ENCODE measurements at regions not wholly inside any gene's neighbourhood (a gene's known extent, or its start where the extent isn't known, plus 50 kb on each side); places are given as distances from the start of the nearest gene placed in this dataset.

DNA sequence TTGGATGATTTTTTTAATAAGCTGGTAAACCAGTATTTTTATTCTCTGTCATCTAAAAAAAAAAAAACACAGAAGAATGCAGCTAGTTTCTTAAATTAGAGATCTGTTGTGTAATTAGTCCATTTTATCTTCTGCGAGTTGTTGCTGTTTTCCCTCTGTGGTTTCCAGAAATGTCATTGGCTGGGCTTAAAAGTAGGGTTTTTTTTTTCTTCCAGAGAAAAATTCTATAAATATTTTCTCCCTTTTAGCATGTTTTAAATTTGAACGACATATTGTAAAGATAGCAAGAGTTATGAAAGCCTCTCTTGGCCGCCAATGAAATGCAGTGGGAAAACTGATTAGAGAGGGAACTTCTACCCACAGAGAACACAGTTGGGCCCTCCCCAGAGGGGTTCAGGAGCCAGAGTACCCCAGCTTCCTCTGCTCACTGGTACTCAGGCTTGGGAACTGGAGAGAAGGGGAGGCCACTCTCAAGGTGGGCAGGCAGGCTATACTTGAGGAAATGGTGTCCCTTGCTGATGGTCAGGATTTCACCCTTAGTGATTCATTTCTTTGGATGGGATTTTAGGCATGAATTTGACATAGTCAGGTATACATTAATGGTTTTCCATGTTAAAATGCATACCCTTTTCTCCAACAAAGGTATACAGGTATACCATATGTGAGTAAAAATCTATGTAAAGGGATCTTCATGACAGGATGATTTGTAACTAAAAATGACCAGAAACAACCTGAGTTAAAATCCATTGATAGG is 166.1 kb downstream of the BCOR start:
- no peak for DNase-seq

- DNase-seq: no peak
These were observed 162.2 kb downstream of the BCOR start for GRCh38 chrX:39935411-39936064.

- DNase-seq: no peak
These were observed 160.6 kb downstream of the BCOR start for GRCh38 chrX:39936886-39937770.

DNA sequence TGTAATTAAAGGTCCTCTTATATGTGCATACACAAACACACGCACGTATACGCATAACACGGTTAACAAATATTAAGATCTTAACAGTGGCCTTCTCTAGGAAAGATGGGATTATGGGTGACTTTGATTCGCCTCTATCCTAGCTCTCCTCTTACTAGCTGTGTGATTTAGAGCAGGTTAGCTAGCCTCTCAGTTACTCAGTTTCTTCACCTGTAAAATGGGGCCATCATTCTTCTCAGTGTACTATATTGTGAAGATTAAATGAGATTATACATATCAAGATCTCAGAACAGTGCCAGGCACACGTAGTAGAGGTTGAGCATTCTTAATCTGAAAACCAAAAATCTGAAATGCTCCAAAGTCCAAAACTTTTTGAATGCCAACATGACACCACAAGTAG is 159.3 kb downstream of the BCOR start:
- DNase-seq: no peak

GRCh38 chrX:39939678-39940077 is 158.1 kb downstream of the BCOR start:
- no peak for DNase-seq

- no peak for DNase-seq
These were observed 156.3 kb downstream of the BCOR start for GRCh38 chrX:39941332-39941920.

DNA sequence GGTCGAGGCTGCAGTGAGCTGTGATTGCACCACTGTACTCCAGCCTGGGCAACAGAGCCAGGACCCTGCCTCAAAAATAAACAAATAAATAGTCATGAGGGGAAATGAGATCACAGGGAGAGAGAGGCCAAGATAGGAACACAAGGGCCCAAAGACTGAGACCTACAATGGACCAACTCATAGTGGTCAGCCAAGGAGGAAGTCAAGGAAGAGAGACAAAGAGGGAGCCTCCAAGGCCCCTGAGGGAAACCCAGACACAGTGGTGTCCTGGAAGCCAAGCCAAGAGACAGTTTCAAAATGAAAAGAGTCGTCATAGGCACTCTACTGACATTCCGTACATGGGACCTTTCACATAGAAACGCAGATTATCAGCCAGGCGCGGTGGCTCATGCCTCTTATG is 153.3 kb downstream of the BCOR start:
- no peak for DNase-seq

DNA sequence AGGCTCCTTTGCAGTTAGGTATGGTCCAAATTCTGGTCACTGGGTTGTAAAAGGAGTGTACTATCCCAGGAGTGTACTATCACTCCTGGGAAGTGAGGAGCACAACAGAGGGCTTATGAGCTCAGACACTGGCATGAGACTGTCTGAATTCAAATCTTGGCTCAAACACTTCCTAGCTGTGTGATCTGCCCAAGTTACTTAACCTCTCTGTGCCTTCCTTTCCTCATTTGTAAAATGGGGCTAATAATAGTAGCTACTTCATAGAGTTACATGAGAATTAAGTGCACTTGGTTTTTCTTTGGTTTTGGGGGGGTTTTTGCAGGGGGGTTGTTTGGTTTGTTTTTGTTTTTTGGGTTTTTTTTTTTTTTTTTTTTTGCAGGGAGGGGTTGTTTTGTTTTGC is 152.0 kb downstream of the BCOR start:
- DNase-seq: no peak

GRCh38 chrX:39946822-39947221 is 150.9 kb downstream of the BCOR start:
- DNase-seq: peak in 1 of 4 experiments; percentile 6

DNA sequence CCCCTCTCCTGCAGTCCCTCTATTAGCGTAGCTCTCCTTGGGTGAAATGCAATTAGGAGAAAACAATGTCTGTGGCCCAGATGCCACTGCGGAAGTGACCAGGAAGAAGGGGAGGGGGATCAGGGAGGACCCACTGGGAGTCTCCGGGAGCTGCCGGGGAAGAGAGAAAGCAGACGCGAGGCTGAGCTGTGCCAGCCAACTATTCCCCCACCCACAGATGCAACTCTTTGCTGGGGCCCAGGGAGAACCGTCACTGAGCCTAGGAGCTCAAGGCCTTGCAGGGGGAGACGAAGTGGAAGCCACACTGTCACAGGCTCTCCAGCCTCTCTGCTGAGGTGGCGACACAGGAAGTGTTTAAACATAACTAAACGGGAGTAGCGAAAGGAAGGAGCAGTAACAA is 149.2 kb downstream of the BCOR start:
- peak in 1 of 4 experiments; percentile 15 for DNase-seq

- DNase-seq: no peak
These were observed 147.6 kb downstream of the BCOR start for GRCh38 chrX:39950018-39950688.

DNA sequence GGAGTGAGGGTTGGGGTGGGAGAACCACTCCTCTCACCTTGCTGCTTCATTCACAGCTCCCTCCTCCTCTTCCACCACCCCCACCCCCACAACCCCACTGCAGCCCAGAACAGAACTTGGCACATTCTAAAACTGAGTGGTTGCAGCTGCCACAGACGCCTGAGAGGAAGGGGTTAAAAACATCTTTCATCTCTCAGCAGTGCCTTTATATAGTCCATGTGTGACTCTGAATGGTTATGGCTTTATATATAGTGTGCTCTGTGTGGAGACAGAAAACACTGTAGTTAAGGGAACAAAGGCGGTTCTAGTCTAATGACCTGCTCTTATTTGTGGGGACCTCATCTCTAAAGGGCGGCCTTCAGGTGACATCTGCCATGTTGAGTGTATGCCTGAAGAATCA is 144.8 kb downstream of the BCOR start:
- DNase-seq: no peak

DNA sequence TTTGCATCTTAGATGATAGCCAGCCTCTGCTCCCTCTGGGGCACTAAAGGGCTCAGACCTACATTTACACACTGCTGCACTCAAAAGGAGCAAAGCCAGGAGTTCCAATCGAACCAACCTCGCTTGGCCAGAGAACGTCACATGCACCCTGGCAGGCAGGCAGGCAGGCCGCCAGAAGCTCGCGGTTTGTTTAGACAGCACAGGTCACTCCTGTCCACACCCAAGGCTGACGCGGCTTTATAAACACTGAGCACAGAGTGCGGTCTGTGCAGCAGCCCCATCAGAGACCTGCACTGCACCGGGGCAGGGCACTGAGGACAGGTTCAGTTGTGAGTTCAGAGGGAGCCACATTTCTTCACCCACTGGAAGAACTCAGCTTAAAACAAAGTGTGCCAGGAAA is 143.9 kb downstream of the BCOR start:
- no peak for DNase-seq

GRCh38 chrX:39954851-39955250 is 142.9 kb downstream of the BCOR start:
- no peak for DNase-seq

DNA sequence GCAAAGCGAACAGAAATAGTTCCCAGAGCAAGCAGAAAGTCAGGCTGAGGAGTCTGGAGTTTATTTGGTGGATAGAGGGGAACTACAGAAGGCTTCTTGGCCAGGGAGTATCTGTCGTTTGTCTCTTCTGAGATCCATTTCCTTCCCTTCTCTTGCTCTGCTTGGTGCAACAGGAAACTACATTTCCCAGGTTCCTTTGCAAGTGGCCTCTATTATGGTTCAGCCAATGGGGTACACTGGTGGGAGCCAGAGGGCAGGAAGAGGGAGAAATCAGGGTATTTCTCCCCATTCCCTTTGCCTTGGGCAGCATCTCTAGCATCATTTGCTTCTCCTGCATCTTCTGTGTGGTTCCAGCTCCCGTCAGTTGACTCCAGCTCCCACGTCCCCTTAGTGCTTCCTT is 142.1 kb downstream of the BCOR start:
- peak in 2 of 4 experiments; percentile 12 to 21 for DNase-seq

- DNase-seq: no peak
These were observed 140.9 kb downstream of the BCOR start for GRCh38 chrX:39956803-39957394.

- no peak for DNase-seq
These were observed 139.8 kb downstream of the BCOR start for GRCh38 chrX:39957816-39958566.

DNA sequence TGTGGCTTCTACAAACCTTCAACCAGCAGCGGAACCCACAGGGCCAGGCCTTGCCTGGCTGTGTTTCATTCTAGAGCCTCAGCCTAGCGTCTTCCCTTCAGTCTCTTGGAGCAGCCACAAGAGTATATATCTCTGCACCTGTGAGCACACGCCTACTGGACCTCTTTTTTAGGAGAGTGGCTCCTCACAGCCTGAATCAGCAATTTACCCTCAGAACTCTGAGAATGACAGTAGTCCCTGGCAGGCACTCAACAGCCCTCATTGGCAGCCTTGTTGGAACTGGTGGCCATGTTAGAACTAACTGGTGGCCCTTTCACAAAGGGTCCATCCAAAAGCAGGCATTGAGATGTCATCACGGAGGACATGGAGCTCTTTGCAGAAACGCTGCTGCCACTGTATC is 138.9 kb downstream of the BCOR start:
- no peak for DNase-seq

DNA sequence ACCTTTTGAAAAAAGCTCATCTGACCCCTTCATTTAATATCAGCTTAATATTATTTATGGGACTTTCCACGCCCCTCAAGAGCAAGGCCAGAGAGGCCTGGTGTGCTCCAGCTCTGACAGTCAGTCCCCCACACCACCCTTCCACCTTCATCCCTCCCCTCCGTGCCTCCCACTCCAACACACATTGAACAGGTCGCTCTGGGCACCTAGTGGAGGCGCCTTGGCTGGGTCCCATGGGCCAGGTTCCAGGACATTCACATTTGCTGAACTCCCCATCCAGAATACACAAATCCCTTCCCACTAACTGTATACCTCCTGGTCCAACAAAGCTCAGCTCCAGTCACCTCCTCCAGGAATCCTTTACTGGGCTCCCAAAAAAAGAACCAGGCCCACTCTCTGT is 137.5 kb downstream of the BCOR start:
- DNase-seq: no peak

GRCh38 chrX:39961441-39961840 is 136.3 kb downstream of the BCOR start:
- DNase-seq: no peak

DNA sequence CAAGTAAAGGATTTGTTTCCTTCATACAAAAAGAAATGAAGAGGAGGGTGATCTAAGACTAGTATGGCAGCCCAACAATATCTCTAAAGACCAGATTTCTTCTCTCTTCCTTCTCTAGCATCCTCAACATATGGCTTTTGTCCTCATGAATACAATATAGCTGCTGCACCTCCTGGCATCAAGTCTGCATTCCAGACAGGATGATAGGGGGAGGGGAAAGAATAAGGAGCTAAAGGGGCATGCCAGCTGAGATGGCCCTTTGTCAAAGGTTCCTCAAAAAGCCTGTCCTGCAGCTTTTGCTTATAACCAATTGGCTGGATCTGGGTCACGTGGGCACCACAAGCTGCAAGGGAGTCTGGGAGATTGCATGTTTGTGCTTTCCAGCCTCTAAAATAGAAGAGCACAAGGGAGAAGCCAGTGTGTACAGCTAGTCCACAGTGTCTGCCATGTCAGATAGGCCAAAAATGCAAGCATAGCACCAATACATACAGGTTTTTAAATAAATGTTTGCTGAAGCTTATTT is 132.6 kb downstream of the BCOR start:
- no peak for DNase-seq

Data from suppressor macrophage (primary cell).